Stimulated activated naive CD8-positive, alpha-beta T cell treated with anti-CD3 and anti-CD28 coated beads, Interleukin-15, Interleukin-2, amounts not matched to agents 100 ng/mL and 50 ng/mL, for 24 hours (primary cell): ENCODE measurements at regions not wholly inside any gene's neighbourhood (a gene's known extent, or its start where the extent isn't known, plus 50 kb on each side); places are given as distances from the start of the nearest gene placed in this dataset.

ENCODE experiments used
- H3K27ac Mint-ChIP-seq: one replicate; pipeline ENCODE4 v1.8.0; 2021; ENCODE audit warnings: mild to moderate bottlenecking, mixed read lengths
- H3K27me3 Mint-ChIP-seq: one replicate; pipeline ENCODE4 v1.8.0; 2021; ENCODE audit warnings: mixed read lengths
- H3K36me3 Mint-ChIP-seq: one replicate; pipeline ENCODE4 v1.8.0; 2021; ENCODE audit warnings: low read depth, mixed read lengths
- H3K4me1 Mint-ChIP-seq: one replicate; pipeline ENCODE4 v1.8.0; 2021; ENCODE audit warnings: low read depth, mixed read lengths
- H3K4me3 Mint-ChIP-seq: one replicate; pipeline ENCODE4 v1.8.0; 2021; ENCODE audit warnings: mild to moderate bottlenecking, mixed read lengths
- H3K9me3 Mint-ChIP-seq: one replicate; pipeline ENCODE4 v1.8.0; 2021; ENCODE audit warnings: mixed read lengths

DNA sequence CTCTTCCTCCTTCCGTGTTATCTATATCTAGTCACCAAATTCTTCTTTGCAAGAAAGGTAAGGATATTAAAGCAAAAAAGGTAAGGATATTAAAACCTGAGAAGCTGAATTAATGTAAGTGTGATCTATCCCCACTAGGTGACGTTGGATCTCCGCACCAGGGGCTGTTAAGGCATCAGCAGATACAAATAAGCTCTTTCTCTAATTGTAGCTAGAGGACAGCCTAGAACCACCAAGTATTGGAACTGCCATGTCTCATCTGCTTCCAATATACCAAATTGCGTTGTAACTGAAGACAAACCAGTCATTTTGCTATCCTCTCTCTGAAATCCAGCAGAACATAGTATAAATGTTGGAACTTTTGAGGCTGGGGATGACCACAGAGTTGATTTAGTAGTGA is 471.2 kb upstream of the TGFBR2 start:
- no peak overlapping the region for H3K4me3 Mint-ChIP-seq
- H3K4me1 Mint-ChIP-seq = no peaks in the 10 kb centered on the region
- peaks cover 4% of the 10 kb centered on the region for H3K9me3 Mint-ChIP-seq
- H3K36me3 Mint-ChIP-seq = no peaks in the 10 kb centered on the region
- no peak overlapping the region for H3K27ac Mint-ChIP-seq
- H3K27me3 Mint-ChIP-seq = no peaks in the 10 kb centered on the region

DNA sequence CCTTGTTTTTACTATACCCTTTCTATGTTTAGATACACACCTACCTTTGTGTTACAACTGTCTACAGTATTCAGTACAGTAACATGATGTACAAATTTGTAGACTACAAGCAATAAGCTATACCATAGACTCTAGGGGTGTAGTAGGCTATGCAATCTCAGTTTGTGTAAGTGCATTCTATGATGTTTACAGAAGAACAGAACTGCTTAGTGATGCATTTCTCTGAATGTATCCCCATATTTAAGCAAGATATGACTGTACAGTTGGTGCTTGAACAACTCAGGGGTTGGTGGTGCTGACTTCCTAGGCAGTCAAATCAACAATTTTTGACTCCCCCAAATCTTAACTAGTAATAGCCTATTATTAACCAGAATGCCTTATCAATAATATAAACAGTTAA is 467.1 kb upstream of the TGFBR2 start:
- Mint-ChIP-seq H3K9me3 (no peaks in the 10 kb centered on the region), H3K27me3 (no peaks in the 10 kb centered on the region), H3K4me1 (no peaks in the 10 kb centered on the region), H3K36me3 (no peaks in the 10 kb centered on the region), H3K4me3 (no peak overlapping the region), H3K27ac (no peak overlapping the region)

DNA sequence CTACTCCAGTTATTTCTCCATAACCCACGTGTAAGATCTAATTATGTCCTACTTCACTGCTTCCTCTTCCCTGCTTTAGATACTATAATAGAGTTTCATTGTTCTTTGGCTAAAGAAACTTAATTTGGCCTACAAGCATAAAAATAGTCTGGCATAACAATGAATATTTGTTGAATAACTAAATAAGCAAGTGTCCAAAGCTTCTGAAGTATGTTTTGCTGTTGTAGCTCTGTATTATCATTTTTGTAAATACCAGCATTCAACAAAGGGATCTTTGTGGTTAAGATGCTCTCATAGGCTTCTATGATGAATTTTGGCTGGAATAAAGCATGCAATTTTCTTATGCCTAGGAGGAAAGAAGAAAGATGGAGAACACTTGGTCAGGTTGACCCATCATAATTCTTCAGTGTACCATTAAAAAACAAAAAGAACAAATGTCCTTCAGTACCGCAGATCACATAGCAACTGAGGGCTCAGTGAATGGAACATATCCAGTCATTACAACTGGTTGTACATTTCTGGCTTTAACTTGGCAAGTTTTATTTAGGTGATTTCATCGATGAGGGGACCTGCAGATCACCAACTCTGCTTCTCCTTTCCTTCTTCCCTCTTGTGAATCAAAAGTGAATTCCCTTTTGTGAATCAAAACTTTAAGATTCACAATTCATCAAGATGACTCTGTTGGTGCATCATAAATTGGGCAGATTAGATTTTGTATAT is 465.9 kb upstream of the TGFBR2 start:
- H3K4me1 Mint-ChIP-seq = no peaks in the 10 kb centered on the region
- H3K36me3 Mint-ChIP-seq = no peaks in the 10 kb centered on the region
- H3K4me3 Mint-ChIP-seq = no peak overlapping the region
- H3K27me3 Mint-ChIP-seq = no peaks in the 10 kb centered on the region
- H3K27ac Mint-ChIP-seq = no peak overlapping the region
- no peaks in the 10 kb centered on the region for H3K9me3 Mint-ChIP-seq

DNA sequence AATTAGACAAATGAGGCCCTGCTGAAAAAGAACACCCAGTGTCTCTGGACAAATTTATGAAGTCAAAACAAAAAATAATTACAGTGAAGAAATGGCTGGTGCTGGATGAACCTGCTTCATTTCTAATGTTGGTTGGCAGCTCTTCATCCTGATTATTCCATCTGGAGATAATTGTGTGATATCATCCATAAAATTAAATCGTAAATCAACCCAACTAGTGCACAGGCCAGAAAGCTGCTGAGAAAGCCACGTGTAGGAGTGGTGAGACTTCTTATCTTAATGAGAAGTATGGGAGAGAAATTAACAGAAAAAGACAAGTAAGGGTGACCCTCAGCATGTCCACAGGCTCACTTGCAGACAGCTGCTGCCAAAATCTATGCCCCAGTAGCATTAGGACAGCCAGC is 465.2 kb upstream of the TGFBR2 start:
- no peaks in the 10 kb centered on the region for H3K36me3 Mint-ChIP-seq
- no peaks in the 10 kb centered on the region for H3K4me1 Mint-ChIP-seq
- H3K9me3 Mint-ChIP-seq = no peaks in the 10 kb centered on the region
- no peak overlapping the region for H3K4me3 Mint-ChIP-seq
- no peak overlapping the region for H3K27ac Mint-ChIP-seq
- H3K27me3 Mint-ChIP-seq = no peaks in the 10 kb centered on the region

DNA sequence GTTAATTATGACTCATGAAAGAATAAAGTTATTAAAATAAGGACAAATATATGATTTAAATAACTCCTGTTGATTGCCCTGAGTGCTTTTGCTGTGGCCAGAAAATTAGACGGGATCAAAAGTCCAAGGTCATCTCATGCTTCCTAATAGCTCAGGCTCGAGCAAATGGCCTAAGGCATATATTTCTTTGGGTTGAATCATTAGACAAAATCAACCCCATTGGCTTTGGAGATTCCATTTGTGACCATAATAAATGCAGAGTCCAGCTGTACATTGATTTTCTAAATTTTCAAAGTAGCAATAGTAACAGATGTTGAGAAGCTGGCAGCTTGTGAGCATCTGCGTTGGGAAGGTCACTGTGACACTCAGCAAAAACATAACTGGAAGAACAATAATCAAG is 464.5 kb upstream of the TGFBR2 start:
- no peaks in the 10 kb centered on the region for H3K36me3 Mint-ChIP-seq
- H3K9me3 Mint-ChIP-seq = no peaks in the 10 kb centered on the region
- no peaks in the 10 kb centered on the region for H3K27me3 Mint-ChIP-seq
- H3K4me3 Mint-ChIP-seq = no peak overlapping the region
- no peak overlapping the region for H3K27ac Mint-ChIP-seq
- no peaks in the 10 kb centered on the region for H3K4me1 Mint-ChIP-seq

DNA sequence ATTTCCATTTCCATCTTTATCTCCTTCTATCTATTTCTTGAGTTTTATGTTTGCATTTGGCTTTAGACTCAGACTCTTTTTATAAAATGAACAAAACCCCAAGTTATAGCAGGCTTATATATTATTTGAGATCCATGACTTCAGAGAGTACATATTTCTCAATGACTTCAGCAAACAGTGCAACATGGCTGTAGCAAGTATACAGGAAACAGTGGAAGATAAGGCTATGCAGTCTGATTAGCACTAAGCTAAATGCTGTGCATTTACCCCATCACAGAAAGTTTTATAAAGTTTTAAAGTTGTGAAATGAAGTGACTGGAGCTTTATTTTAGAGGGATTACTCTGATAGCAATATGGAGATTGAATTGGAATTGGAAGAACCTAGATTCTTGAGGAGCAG is 463.5 kb upstream of the TGFBR2 start:
- Mint-ChIP-seq H3K9me3 (peaks cover 3% of the 10 kb centered on the region), H3K27ac (no peak overlapping the region), H3K4me1 (no peaks in the 10 kb centered on the region), H3K36me3 (no peaks in the 10 kb centered on the region), H3K4me3 (no peak overlapping the region), H3K27me3 (no peaks in the 10 kb centered on the region)

DNA sequence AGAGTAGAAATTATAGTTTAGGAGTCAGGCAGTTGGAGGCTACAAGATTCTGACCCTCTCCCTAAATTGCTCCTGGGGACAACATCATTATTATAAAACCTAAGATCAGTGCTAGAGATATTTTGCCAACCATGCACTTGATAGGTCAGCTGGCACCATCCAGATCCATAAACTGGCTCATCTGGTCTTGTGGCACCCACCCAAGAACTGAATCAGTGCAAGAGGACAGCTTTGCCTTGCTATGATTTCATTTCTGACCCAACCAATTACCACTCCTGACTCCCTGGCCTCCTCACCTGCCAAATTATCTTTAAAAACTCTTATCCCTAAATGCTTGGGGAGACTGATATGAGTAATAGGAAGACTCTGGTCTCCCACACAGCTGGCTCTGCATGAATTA is 461.1 kb upstream of the TGFBR2 start:
- Mint-ChIP-seq H3K9me3 (peaks cover 3% of the 10 kb centered on the region), H3K4me1 (no peaks in the 10 kb centered on the region), H3K27me3 (no peaks in the 10 kb centered on the region), H3K27ac (no peak overlapping the region), H3K36me3 (no peaks in the 10 kb centered on the region), H3K4me3 (no peak overlapping the region)

DNA sequence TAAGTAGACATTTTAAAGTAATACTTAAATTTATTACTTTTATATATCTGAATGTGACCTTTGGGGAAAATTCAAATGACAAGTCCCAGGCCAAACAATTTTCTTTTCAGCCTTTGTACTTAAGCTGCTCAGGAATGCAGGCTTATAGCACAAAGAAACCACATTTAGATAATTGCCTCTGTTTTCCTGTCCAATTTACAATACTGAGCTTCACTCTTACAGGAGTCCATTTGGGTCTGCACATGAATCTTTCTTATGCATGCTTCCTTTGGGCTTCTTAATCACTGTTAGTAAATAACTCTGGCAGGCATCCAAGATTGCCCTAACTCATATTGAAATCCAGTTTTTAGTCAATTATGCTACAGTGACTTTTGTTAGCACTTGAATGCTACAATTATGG is 459.4 kb upstream of the TGFBR2 start:
- Mint-ChIP-seq H3K27ac (no peak overlapping the region), H3K27me3 (no peaks in the 10 kb centered on the region), H3K36me3 (no peaks in the 10 kb centered on the region), H3K4me1 (no peaks in the 10 kb centered on the region), H3K4me3 (no peak overlapping the region), H3K9me3 (peaks cover 3% of the 10 kb centered on the region)

DNA sequence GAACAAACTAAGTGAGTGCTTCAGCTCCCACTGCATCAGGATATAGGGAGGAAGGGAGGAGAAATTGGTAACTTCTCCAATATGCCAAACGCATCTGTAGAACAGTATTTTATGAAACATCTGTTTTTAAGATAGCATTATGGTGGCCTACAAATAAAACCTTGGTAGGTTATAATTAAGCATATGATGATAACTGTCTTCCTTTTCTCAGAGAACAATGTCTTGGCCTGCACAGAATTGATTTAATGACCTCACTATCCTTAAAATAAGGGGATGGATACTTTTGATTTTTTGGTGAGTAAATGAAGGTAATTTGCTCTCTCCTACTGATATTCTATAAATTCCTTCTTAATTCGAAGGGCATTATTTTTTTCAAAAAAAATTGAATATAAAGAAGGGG is 451.5 kb upstream of the TGFBR2 start:
- no peaks in the 10 kb centered on the region for H3K27me3 Mint-ChIP-seq
- H3K4me3 Mint-ChIP-seq = no peak overlapping the region
- no peaks in the 10 kb centered on the region for H3K36me3 Mint-ChIP-seq
- H3K27ac Mint-ChIP-seq = no peak overlapping the region
- H3K9me3 Mint-ChIP-seq = no peaks in the 10 kb centered on the region
- H3K4me1 Mint-ChIP-seq = no peaks in the 10 kb centered on the region

DNA sequence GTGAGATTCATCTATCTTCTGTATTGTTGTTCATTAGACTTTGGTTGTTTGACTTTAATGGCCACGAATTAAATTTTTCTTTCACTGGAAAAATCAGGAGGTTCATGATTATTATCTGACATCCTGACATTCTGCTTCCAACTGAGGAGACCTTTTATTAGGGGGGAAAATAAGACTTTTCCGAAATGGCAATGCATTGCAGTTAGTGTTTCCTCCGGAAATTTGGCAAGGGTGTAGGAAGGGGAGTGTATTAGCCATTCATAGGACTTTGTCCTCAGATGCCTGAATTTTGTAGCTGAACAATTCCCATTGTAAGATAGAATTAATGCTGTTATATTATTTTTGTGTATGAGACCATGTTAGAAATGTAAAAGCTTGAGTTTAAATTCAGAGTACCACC is 450.6 kb upstream of the TGFBR2 start:
- no peaks in the 10 kb centered on the region for H3K9me3 Mint-ChIP-seq
- H3K36me3 Mint-ChIP-seq = no peaks in the 10 kb centered on the region
- H3K27ac Mint-ChIP-seq = no peak overlapping the region
- H3K4me3 Mint-ChIP-seq = no peak overlapping the region
- no peaks in the 10 kb centered on the region for H3K27me3 Mint-ChIP-seq
- H3K4me1 Mint-ChIP-seq = no peaks in the 10 kb centered on the region

DNA sequence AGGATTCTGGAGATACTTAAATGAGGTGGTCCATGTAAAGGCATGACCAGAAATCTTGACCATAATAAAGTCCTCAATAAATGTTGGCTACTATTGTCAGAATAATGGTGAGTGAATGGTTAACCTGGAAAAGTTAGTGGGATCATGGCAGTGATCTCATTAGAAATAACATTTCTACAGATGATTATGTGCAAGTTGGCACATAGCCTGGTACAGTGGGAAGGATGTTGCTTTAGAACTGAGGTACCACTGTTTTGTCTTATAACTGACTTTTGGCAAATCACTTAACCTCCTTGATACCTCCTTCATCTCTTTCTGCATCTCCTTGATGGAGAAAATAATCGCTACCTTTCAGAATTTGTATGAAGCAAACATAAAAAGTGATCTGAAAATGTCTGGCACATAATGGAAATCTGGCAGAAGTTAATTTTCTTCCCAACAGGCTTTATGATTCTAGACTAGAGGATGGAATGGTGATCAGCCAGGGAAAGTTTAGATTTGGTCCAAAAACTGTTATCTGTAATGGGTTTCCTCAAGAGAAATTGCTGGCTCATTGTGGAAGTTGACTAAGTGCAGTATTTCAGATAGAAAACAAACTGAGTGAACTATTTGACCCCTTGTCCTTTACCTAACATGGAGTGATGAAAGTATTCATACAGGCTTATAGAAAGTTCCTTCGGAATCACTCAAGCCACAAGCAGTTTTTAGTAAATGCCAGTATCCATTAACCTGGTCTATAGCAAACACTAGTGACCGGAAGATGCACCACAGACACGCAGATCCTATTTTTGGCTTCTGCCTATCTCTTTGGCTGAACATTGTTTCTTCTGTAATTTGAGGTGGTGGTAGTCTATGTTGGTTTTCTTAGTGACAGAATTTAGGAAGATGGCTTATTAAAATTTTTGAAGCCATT is 449.6 kb upstream of the TGFBR2 start:
- no peak overlapping the region for H3K27ac Mint-ChIP-seq
- H3K27me3 Mint-ChIP-seq = no peaks in the 10 kb centered on the region
- H3K9me3 Mint-ChIP-seq = no peaks in the 10 kb centered on the region
- no peaks in the 10 kb centered on the region for H3K4me1 Mint-ChIP-seq
- no peaks in the 10 kb centered on the region for H3K36me3 Mint-ChIP-seq
- no peak overlapping the region for H3K4me3 Mint-ChIP-seq

DNA sequence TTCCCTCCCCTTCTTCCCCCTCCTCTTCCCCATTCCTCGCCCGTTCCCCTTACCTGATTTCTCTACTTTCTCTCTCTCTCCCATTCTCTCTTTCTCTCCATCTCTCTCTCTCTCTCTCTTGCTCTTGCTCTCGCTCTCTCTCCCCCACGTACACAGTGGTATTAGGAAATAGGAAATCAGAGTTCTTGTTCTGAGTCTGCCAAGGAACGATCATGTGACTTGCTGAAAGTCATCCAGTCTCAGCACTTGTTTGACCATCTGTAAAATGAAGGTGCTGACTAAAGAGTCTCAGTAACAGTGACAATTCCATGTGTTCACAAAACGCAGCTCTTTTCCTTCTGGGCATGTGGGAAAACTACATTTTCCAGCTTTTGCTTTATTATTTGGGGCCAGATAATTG is 445.0 kb upstream of the TGFBR2 start:
- H3K36me3 Mint-ChIP-seq = no peaks in the 10 kb centered on the region
- H3K4me3 Mint-ChIP-seq = no peak overlapping the region
- H3K27ac Mint-ChIP-seq = no peak overlapping the region
- no peaks in the 10 kb centered on the region for H3K27me3 Mint-ChIP-seq
- H3K9me3 Mint-ChIP-seq = no peaks in the 10 kb centered on the region
- H3K4me1 Mint-ChIP-seq = no peaks in the 10 kb centered on the region

DNA sequence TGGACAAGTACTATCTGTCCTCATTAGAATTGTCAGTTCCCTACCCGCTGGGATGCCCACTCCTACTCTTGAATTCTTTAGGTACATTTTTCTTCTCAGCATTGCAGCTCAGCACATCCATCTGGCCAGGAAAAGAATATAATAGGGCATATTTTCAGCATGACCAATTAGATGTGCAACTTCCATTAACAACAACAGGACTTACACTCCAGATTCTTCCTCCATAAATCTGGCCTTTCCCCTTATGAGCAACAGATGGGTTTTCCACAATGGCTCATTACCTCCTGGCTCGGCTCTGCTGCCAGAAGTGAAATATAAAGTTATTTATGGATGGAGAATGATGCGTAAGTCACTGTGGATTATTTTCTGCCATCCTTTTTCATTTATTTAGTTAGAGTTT is 443.8 kb upstream of the TGFBR2 start:
- Mint-ChIP-seq H3K4me1 (no peaks in the 10 kb centered on the region), H3K27me3 (no peaks in the 10 kb centered on the region)

DNA sequence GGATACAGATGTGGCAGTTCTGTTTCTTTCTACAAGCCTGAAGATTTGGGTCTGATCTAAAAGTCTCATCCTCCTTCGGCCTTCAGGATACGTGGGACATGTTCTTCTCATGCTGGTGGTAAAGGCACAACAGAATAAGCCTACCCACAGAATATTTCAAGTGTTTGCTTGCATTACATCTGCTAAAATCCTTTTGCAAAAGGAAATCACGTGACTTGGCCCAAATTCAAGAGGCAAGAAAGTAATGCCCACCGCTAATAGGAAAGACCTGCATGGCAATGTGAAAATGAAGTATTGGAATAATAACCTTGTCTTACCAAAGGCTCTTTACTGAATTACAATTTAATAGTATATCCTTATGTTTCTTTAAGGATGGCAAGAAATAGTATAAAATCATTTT is 439.9 kb upstream of the TGFBR2 start:
- H3K36me3 Mint-ChIP-seq = no peaks in the 10 kb centered on the region

More for the DNA sequence above, 443.8 kb upstream of the TGFBR2 start:
- Mint-ChIP-seq H3K9me3 (no peaks in the 10 kb centered on the region), H3K27ac (no peak overlapping the region), H3K36me3 (no peaks in the 10 kb centered on the region), H3K4me3 (no peak overlapping the region)

DNA sequence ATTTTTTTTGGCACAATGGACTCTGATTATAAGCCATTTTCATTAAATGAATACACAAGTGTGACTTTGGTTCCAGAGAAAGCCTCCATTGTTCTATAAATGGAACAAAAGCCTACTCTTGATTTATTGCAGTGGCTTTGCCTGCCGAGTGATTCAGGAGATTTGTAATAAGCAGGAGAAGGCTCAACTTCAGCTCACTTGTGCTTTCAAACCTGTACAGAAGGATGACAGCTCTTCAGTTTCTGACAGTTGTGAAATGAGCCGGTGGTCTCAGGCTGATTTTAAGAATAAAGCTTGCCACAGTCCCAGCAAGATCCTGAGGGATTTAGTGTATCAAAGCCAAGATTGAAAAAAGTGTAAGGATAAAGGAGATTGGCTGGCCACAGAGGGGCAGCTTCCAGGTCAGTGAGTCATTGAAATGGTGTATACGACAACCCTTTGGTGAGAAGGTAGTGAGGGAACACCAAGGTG is 438.8 kb upstream of the TGFBR2 start:
- no peaks in the 10 kb centered on the region for H3K9me3 Mint-ChIP-seq
- no peaks in the 10 kb centered on the region for H3K27me3 Mint-ChIP-seq
- no peaks in the 10 kb centered on the region for H3K4me1 Mint-ChIP-seq
- H3K36me3 Mint-ChIP-seq = no peaks in the 10 kb centered on the region
- H3K27ac Mint-ChIP-seq = no peak overlapping the region
- no peak overlapping the region for H3K4me3 Mint-ChIP-seq

More for the DNA sequence above, 439.9 kb upstream of the TGFBR2 start:
- H3K9me3 Mint-ChIP-seq = no peaks in the 10 kb centered on the region
- no peaks in the 10 kb centered on the region for H3K4me1 Mint-ChIP-seq
- H3K4me3 Mint-ChIP-seq = no peak overlapping the region
- no peaks in the 10 kb centered on the region for H3K27me3 Mint-ChIP-seq
- no peak overlapping the region for H3K27ac Mint-ChIP-seq
